ENCODE measurements at regions not wholly inside any gene's neighbourhood (a gene's known extent, or its start where the extent isn't known, plus 50 kb on each side); places are given as distances from the start of the nearest gene placed in this dataset.

DNA sequence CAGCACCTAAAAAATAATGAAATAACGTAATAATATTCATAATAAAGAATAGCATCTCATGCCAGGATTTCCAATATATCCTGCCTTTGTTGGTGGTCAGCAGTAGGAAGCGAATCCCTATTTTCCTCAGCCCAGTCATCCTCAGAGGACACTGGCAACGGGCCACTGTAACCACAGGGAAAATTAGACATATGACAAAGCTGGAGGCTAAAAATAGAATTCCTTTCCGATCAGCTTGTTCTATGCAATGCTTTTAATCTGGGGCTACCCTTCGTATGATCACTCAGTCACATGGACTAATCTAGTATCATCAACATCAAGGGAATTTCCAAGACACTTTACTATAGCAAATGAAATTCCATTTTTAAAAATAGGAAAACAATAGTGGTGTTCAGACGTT is 246.9 kb upstream of the KCNJ16 start:
- no peak for TF ChIP-seq CTCF (IDR thresholded peaks at IDR 0.05)
- no peak for TF ChIP-seq POLR2A (IDR thresholded peaks at IDR 0.05)

Data from testis (tissue), 2 donors.